ENCODE measurements at regions not wholly inside any gene's neighbourhood (a gene's known extent, or its start where the extent isn't known, plus 50 kb on each side); places are given as distances from the start of the nearest gene placed in this dataset.
"Not testable (repeated sequence)": the region's sequence is repeated elsewhere in the genome, so short reads cannot be mapped to it uniquely, and the experiment has no call there.

- no peak for DNase-seq (ENCODE audit: low spot score)
Observed at GRCh38 chr4:173763389-173763788, 233.4 kb upstream of the HAND2 start.

DNA sequence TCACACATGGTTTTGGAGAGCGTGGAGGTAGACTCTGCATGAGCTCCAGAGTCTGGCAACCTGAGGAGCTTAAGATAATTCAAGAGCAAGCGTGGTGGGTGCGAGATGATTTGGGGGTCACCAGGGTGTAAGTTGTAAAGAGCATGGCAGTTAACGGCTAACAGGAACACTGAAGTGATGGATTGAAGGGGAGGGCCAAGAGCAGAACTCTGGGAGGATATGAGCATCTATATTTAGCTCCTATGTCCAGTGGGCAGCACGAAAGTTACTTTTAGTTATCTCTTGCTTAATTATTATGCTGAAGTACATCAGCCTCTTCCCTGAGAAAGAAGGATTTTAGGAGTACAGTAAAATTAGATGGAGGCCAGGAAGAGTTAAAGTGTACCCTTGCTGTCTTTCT, 231.9 kb upstream of the HAND2 start:
- DNase-seq (ENCODE audit: low spot score): no peak

DNA sequence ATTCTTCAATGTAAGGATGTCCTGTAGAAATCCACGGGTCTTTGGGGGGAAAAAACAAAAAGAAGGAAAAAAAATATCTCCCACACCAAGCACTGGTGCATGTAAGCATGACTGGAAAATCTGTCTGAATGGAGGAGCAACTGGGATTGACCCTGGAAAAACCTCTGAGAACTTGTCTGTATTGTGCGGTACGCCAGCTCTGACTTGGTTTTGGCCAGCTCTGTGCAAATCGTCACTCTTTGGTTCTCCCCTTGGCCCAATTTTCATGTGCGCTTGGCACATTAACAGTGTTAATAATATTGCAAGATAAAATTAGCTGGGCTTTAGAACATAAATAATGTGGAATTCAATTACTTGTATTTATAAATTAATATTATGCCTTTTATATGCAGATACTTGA, 231.2 kb upstream of the HAND2 start:
- DNase-seq (ENCODE audit: low spot score): no peak

DNA sequence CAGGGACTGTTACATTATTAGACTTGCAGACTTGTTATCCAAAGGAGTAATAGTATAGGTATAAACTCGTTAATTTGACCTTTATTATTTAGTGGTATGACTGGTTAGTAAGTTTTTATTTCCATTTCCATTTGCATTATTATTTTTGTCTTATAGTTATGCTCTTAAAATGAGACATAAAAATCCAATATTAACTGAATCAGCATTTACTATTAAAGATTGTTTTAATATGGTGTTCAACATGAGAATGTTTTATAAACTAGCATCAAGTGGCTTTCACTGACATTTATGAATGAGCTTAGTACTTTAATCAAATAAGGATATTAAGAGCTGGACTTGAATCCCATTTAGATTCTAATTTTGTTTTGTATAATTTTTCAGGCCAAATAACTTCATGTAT, 228.1 kb upstream of the HAND2 start:
- DNase-seq (ENCODE audit: low spot score): no peak

- DNase-seq (ENCODE audit: low spot score): no peak
Observed at GRCh38 chr4:173753408-173753807, 223.4 kb upstream of the HAND2 start.

DNA sequence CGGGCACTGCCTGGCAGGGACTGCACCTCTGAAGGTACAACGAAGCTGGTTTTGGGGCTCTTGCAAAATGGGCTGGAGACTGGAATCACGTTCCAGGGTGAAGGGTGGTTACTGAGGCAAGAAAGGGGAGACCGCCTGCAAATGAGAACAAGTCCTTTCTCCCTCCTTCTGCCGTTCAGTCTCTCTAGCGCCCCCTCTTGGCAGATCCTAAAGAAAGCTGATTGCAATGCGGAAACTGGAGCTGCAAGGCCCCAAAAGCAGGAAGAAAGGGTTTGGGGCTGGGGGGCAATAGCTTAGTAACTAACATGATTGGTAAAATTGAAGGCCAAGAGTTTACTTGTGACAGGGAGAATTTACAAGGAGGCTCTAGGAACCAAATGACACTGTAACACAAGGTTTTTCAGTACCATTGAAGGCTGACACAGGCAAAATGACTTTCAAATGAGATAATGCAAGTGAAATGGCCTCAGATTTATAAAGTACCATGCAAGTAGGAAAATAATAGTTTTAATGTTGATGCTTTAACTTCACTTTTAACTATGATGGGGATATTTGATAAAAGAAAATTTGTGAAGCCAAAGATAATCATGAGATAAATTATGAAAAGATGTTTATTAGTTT, 222.7 kb upstream of the HAND2 start:
- DNase-seq (ENCODE audit: low spot score): no peak

- no peak for DNase-seq (ENCODE audit: low spot score)
Observed at GRCh38 chr4:173748353-173748752, 218.3 kb upstream of the HAND2 start.

DNA sequence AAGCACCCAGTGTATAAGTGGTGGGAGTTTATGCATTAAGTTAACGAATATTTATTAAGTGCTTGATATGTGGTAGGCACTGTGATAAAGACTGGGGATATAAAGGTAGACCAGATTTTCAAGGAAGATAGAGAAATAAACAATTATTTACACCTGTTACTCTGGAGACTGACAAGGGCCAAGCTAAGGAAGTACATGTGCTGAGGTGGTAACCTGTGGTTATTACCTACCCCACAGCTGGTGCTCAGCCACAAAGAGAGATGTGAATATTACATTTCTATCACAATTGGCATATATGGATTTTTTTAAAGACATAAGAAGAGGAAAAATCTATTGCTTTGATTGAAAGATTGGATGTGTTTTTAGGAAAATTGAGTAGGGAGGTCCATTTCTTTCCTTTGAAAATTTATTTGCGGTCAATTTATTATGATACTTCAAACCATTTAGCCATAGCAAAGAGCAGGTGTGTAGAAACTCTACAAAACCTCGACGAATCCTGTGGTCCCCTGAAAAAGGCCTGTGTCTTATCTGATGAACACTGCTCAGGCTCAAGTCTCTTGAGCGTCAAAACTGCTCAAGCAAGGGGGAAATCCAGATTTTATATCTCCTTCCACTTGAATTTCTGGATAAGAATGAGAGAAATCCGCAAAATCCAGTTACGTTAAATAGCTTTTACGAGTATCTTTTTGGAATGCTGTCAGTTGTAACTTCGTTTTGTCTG, 217.7 kb upstream of the HAND2 start:
- DNase-seq (ENCODE audit: low spot score): no peak

- no peak for DNase-seq (ENCODE audit: low spot score)
Observed at GRCh38 chr4:173746424-173746823, 216.4 kb upstream of the HAND2 start.

DNA sequence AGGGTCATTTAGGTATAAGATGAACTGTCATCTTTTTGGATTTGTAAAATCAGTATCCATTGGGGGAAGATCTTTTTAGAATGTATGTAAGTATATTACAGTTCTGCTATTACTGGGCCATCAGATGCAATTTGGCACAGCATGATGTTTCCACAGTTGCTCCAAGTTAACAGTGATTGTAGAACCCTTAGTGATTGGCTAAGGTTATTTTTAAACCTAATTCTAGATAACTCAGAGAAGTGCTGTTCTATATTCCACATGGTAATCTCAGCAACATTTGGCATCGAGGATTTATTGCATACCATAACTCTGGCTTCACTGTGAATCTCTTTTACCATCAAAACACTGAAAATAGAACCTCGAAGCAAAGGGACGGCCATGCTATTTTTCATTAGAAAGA, 215.7 kb upstream of the HAND2 start:
- DNase-seq (ENCODE audit: low spot score): no peak

GRCh38 chr4:173736840-173737239, 206.8 kb upstream of the HAND2 start:
- no peak for DNase-seq (ENCODE audit: low spot score)

DNA sequence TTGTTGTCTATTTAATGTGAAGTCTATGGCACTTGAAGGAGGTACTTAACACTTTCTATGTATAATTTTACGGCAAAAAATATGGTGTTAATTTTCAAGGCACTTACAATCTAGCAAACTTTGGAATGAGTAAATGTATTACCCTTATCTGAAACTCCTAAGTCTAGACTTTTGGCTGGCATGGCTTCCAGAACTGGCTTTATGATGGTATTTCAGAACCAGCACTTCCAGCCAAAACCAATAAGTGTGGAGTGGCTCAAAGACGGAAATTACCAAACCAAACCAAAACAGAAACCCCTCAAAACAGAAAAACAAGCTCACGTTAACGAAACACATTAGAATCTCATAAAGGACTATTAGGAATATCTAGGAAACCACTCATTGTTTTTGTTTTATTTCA, 205.6 kb upstream of the HAND2 start:
- DNase-seq (ENCODE audit: low spot score): no peak

DNA sequence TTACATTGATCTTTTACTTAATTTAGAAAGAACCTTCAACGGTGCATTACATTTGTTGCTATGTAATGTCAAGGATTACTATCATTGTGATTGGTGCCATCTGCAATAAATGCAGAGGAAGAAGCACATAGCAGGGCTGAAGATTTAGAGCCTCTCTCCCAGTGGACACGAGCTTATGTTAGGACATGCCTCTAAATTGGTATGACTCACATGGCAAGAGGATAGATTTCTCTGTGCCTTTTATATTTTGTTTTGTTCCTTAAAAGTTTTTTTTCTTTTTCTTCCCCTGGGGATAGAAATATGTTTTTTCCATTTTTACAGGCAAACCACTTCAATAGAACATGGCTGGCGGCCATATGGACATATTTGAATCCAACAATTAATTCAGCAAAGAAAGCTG, 205.0 kb upstream of the HAND2 start:
- DNase-seq (ENCODE audit: low spot score): no peak

GRCh38 chr4:173731257-173731656, 201.2 kb upstream of the HAND2 start:
- no peak for DNase-seq (ENCODE audit: low spot score)

DNA sequence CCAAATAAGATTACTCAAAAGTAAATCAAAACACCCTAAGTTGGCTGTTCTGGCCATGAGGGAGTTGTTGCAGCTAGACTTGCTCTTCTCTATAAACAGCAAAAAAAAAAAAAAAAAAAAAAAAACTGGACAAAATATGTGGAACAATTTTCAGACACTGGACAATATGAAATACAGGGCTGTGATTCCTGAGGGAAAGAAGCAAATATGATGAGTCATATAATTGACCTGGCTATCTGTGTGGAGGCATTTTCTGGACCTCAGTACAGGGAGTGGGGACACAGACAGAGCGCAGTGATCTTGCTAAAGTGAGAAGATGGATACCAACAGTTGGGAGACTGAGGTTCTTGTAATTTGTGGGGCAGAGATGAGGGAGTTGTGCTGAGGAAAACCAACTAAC, 192.0 kb upstream of the HAND2 start:
- no peak for DNase-seq (ENCODE audit: low spot score)

DNA sequence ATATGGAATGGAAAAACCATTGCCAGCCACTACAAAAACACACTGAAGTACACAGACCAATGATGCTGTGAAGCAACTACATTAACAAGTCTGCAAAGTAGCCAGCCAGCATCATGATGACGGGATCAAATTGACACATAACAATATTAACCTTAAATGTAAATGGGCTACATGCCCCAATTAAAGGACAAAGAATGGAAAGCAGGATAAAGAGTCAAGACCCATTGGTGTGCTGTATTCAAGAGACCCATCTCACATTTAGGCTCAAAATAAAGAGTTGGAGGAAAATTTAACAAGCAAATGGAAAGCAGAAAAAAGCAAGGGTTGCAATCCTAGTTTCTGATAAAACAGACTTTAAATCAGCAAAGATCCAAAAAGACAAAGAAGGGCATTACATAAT, 188.5 kb upstream of the HAND2 start:
- DNase-seq (ENCODE audit: low spot score): not testable (repeated sequence)

DNA sequence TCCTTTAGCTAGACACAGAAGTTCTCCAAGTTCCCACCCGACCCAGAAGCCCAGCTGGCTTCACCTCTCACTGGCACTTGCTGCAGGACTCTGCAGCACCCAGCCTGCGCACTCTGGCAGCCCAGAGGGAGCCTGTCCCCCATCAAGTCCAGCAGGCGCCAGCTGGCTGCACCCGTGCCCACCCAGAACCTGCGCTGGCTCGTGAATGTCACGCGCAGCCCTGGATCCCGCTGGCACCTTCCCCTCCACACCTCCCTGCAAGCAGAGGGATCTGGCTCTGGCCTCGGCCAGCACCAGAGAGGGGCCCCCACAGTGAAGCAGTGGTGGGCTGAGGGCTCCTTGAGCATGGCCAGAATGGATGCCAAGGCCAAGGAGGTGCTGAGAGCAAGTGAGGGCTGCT, 187.6 kb upstream of the HAND2 start:
- no peak for DNase-seq (ENCODE audit: low spot score)

- no peak for DNase-seq (ENCODE audit: low spot score)
Observed at GRCh38 chr4:173714456-173714855, 184.4 kb upstream of the HAND2 start.

DNA sequence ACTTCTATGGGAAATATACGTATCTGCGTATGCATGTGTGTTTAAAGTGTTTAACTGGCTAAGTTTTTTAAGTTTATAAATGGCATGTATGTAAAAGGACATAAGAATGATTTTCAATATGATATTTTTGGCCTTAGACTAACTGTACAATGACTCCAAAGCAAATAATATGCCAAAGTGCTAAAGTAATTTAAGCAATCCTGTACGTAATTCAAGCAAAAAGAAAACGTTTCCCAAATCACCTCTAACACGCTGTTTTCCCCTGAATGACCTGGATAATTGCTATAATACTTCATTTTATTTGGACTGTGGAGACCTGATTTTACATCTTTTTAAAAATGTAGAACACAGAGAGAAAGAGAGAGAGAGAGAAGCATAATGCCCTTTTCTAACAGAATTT, 183.0 kb upstream of the HAND2 start:
- DNase-seq (ENCODE audit: low spot score): no peak

DNA sequence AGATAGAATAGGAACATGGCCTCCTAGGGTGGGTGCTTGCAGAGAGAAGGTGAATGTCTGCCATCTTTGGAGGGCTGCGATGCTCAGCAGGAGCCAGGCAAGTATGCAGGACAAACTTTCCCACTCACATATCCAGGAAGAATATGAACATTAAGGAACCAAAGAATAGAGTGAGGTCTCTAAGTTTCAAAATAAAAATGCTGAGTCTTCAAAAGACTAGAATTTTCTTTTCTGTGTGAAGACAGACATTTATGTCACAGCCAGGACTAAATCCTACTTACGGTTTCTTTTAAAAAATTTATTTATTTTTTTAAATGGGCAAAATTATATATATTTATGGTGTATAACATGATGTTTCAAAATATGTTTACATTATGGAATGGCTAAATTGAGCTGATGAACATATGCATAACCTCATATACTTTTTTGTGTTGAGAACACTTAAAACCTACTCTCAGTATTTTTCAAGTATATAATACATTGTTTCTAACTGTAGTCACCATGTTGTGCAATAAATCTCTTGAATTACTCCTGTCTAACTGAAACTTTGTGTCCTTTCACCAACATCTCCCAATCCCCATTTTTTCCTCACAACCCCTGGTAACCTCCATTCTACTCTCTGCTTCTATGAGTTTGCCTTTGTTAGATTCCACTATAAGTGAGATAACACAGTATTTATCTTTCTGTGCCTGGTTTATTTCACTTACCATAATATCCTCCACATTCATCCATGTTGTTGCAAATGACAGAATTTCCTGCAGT, 177.8 kb upstream of the HAND2 start:
- no peak for DNase-seq (ENCODE audit: low spot score)

DNA sequence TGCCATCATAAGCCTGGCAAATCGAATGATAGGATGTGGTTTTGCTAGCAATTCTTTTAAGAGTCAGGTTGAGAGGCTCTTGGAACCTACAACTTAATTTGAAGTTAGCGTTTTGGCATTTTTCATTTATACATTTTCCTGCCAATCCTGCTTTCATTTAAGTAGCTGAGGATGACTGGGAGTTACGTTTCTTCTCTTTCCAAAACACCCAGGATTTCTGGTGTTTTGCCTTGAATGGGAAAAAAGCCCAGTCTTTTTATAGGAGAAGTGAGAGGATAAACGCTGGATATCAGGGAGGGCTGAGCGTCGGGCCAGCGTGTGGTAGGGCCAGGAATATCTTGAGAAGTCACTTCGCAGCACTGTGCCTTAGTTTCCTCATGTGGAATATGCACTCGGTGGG, 174.2 kb upstream of the HAND2 start:
- DNase-seq (ENCODE audit: low spot score): no peak

DNA sequence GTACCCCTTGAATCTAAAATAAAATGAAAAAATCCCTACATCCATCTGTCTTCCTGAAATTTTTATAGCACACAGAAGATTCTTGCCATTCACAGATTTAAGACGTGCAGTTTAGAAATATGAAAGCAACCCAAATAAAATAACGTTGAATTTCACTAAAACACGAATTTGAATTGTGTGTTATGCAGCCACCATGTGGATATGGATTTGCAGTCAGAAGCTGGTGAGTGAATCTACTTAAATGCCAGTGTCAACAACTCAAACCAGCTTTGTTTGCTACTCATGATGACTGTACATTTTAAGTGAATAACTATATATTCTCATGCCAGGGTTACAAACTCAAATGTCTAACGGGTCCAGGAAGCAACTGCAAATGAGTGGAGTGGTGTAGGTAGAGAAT, 173.0 kb upstream of the HAND2 start:
- no peak for DNase-seq (ENCODE audit: low spot score)

DNA sequence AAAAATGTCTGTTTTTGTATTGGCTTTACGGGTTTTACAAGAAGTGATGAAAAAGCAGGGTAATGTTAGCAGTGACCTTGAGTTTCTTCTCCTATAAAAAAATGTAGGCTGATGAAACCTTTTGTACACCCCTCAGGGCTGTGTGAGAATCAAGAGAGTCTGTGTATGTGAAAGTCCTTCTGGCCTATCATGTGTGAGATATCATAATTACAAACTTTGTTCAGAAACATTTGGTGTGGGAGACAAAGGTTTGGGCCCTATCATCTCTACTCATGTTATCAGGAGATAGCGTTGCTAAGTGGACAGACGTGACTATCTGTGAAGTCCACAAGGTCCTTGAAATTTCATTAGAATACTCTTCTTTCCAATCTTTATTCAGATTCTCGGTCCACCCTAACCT, 170.6 kb upstream of the HAND2 start:
- DNase-seq (ENCODE audit: low spot score): no peak

Measured in CD4-positive, alpha-beta T cell treated with Interleukin-6 at 100 ng/mL for 8 hours (primary cell).